GM12891 (cell line): ENCODE measurements at regions not wholly inside any gene's neighbourhood (a gene's known extent, or its start where the extent isn't known, plus 50 kb on each side); places are given as distances from the start of the nearest gene placed in this dataset.
"Not testable (repeated sequence)": the region's sequence is repeated elsewhere in the genome, so short reads cannot be mapped to it uniquely, and the experiment has no call there.

Source experiments
- DNase-seq: peaks from one replicate; pipeline ENCODE4 v3.0.0; 2011; ENCODE audit warnings: low spot score; ENCODE audit not compliant: insufficient read length
- FAIRE-seq: peaks from 2 replicates; lab custom pipeline; 2011; peaks lifted over from hg19 to GRCh38; lab: Jason Lieb, UNC
- PAX5 ChIP-seq: IDR thresholded peaks from 2 replicates; pipeline ENCODE4 v1.6.1; 2011; ENCODE audit warnings: low read length, moderate library complexity, mild to moderate bottlenecking; ENCODE audit not compliant: insufficient read depth, severe bottlenecking
- POLR2A ChIP-seq: IDR thresholded peaks from 2 replicates; pipeline ENCODE4 v1.6.1; 2011; ENCODE audit warnings: low read depth, low read length, control low read depth
- POLR2AphosphoS5 ChIP-seq: IDR thresholded peaks from 2 replicates; pipeline ENCODE4 v1.6.1; 2011; ENCODE audit warnings: low read depth, low read length, control low read depth
- POU2F2 ChIP-seq: IDR thresholded peaks from 2 replicates; pipeline ENCODE4 v1.6.1; 2011; ENCODE audit warnings: low read depth, mild to moderate bottlenecking, control low read depth, low read length, moderate library complexity
- SPI1 ChIP-seq: IDR thresholded peaks from 2 replicates; pipeline ENCODE4 v1.6.1; 2011; ENCODE audit warnings: low read depth, low read length, control low read depth
- TAF1 ChIP-seq: IDR thresholded peaks from 2 replicates; pipeline ENCODE4 v1.6.1; 2011; ENCODE audit warnings: low read depth, low read length, control low read depth

- DNase-seq (no peak), FAIRE-seq (no peak)
- no peak for TF ChIP-seq POLR2AphosphoS5
- no peak for TF ChIP-seq PAX5
- no peak for TF ChIP-seq SPI1
- no peak for TF ChIP-seq TAF1
- TF ChIP-seq POU2F2 = no peak
- TF ChIP-seq POLR2A = no peak
These were observed 90.4 kb upstream of the RBMS1 start for GRCh38 chr2:160583813-160584537.

GRCh38 chr2:160584972-160585494 is 91.4 kb upstream of the RBMS1 start:
- FAIRE-seq (no peak), DNase-seq (no peak)
- TF ChIP-seq POLR2A (no peak), PAX5 (no peak), POLR2AphosphoS5 (no peak), POU2F2 (no peak)

GRCh38 chr2:160590664-160591063 is 97.1 kb upstream of the RBMS1 start:
- TF ChIP-seq POU2F2 = no peak
- no peak for TF ChIP-seq TAF1
- TF ChIP-seq PAX5 = no peak
- TF ChIP-seq POLR2AphosphoS5 = no peak
- TF ChIP-seq POLR2A = no peak
- no peak for TF ChIP-seq SPI1
- DNase-seq (no peak), FAIRE-seq (no peak)

GRCh38 chr2:160592401-160592800 is 98.8 kb upstream of the RBMS1 start:
- no peak for FAIRE-seq
- TF ChIP-seq POU2F2 (no peak), SPI1 (no peak), PAX5 (no peak), POLR2AphosphoS5 (no peak), POLR2A (no peak), TAF1 (no peak)
- DNase-seq = no peak

DNA sequence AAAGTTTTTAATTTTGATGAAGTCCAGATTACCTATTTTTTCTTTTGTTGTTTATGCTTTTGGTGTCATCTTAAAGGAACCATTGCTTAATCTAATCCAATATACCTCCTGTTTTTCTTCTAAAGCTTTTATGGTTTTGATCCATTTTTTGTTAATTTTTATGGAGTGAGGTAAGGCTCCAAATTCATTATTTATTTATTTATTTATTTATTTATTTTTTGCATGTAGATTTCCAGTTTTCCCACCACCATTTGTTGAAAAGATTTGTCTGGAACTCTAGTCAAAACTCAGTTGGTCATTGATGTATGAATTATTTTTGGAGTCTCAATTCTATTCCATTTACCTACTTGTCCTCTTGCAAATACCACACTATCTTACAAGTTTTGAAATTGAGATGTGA is 99.4 kb upstream of the RBMS1 start:
- TF ChIP-seq PAX5 (no peak), POU2F2 (no peak), POLR2A (no peak), TAF1 (no peak), POLR2AphosphoS5 (no peak), SPI1 (no peak)
- DNase-seq = no peak
- FAIRE-seq = no peak

GRCh38 chr2:160596441-160596840 is 102.8 kb upstream of the RBMS1 start:
- FAIRE-seq (no peak), DNase-seq (no peak)
- TF ChIP-seq POU2F2 = no peak

DNA sequence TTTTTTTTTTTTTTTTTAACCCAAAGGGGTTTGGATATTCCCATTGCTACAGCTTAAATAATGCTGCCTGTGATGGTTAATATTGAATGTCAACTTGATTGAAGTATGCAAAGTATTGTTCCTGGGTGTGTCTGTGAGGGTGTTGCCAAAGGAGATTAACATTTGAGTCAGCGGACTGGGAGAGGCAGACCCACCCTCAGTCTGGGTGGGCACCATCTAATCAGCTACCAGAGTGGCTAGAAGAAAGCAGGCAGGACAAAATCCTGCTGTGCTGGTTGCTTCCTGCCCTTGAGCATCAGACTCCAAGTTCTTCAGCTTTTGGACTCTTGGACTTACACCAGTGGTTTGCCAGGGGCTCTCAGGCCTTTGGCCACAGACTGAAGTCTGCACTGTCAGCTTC is 106.8 kb upstream of the RBMS1 start:
- not testable (repeated sequence) for FAIRE-seq, DNase-seq

DNA sequence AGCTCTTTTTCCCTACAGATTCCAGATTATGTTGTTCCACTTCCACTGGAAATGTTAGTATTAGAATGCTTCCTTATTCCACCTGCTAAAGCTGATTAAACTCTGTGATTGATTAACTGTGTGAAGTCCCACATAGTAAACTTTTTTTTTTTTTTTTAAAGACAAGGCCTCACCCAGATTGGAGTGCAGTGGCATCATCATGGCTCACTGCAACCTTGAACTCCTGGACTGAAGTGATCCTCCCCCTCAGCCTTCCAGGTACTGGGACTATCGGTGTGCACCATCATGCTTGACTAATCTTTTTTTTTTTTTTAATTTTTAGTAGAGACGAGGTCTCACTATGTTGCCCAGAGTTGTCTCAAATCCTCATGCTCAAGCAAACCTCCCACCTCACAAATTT is 108.5 kb upstream of the RBMS1 start:
- FAIRE-seq (no peak), DNase-seq (no peak)
- TF ChIP-seq POU2F2 (no peak), PAX5 (no peak), POLR2A (no peak), SPI1 (no peak), POLR2AphosphoS5 (no peak), TAF1 (no peak)

DNA sequence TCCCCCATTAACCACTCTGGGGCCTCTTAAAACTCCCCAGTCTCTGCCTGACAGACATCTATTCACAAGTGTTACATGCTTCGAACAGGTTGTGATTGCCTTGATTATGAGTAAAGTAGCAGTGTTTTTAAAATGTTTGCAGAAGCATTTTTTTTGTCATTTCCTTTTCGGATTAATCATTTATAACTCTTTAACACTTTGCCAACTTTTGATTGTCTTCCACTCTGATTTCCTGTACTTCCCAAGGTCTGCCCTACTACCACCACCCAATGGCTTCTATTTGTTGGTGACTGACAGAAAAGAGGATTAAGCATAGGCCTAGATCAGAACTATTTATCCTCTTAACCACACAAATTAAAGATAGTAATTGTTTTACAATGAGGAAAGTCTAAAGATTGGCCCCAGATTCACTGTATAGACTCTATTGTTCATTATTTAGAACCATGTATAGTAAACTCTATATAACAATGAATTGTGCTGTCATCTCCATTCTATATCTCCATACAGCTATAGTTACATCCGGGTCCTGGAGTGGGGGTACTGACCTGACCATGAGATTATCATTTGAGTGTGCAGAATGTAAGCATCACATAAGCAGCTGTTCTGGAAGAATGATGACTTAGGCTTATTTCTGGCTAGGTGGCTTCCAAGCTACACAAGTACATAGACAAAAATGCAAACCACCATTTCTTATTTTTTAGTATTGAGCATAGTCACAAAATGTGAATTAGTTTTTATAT is 110.3 kb upstream of the RBMS1 start:
- DNase-seq (no peak), FAIRE-seq (no peak)
- TF ChIP-seq SPI1 (no peak), TAF1 (no peak), POU2F2 (no peak), POLR2A (no peak), POLR2AphosphoS5 (no peak), PAX5 (no peak)

DNA sequence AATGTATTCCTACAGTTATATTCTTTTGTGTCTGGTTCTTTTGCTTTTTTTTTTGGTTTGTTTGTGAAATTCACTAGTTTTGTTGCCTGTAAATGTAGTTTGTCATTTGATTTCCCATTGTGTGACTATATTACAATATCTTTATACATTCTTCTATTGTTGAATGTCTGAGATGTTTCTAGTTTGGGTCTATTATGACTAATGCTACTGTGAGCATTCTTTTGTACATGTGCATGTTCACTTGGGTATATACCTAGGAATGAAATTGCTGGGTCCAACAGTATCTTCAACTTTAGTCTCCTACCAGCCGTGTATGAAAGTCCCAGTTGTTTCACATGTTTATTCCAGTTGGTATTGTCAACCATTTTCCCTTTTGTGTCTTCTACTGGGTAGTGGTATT is 112.7 kb upstream of the RBMS1 start:
- FAIRE-seq (no peak), DNase-seq (no peak)

More for the DNA sequence above, 112.7 kb upstream of the RBMS1 start:
- TF ChIP-seq POLR2A (no peak), SPI1 (no peak), POLR2AphosphoS5 (no peak), PAX5 (no peak), TAF1 (no peak), POU2F2 (no peak)
